Right renal cortex interstitium (tissue), 3 donors: ENCODE measurements at regions not wholly inside any gene's neighbourhood (a gene's known extent, or its start where the extent isn't known, plus 50 kb on each side); places are given as distances from the start of the nearest gene placed in this dataset.

Source experiments
- DNase-seq, 3 donors: peaks; one replicate each; pipeline ENCODE4 v3.0.0-alpha.2; 2013; ENCODE audit warnings: low read depth in 3 of 3, low spot score in 2 of 3

DNA sequence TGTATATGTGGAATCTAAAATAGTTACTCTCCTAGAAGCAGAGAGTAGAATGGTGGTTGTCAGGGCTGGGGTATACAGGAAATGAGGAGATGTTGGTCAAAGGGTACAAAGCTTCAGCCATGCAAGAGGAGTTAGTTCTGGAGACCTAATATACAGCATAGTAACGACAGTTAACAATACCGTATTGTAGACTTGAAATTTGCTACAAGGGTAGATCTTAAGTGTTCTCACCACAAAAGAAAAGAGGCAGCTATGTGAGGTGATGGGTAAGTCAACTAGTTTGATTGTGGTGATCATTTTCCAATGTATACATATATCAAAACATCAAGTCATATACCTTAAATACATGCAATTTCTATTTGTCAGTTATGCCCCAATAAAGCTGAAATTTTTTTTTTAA, 98.2 kb upstream of the CYP1B1 start:
- no peak for DNase-seq

DNA sequence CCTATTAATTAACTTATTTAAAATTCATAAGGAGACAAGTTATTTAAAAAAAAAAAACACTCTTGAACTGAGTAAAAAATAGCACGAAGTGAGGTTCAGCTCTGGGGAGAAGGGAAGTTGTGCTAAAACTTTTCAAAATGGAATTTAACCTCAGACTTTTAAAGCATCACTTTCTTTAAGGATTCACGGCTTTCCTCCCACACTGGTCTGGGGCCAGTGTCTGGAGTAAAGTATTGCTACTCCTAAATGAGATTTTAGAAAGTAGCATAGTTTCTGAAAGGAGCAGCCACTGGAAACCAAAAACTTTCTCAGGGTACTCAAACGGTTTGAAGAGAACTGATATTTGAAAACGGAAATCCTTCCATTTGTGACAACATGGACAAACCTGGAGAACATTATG, 97.7 kb upstream of the CYP1B1 start:
- no peak for DNase-seq

DNA sequence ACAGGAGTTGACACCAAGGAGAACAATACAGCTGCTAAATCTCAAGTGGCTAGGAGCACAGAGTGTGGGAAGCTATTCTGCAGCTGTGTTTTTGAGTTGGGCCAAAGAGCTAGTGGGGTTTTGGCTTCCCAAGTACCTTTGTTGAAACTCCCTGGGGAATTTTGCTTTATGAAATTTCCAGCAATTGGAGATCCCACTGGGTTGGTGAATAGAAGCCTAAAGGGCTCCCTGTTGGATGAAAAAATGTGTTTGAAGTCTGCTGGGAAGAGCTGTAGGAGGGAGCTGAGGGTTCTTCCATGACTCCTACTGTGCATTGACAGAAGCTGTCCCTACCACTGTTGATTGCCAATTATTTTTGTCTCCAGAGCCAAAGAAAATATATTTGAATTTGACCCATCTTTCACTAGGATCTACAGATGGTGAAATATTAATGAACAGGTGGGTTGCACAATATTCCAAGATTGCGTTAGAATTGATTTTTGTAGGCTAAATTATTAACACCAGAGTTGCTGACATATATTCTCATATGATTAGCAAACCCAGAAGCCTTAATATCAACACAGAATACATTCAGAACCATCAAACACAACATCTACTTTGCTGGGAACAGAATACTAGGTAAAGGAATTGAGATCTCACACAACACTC, 95.4 kb upstream of the CYP1B1 start:
- no peak for DNase-seq

DNA sequence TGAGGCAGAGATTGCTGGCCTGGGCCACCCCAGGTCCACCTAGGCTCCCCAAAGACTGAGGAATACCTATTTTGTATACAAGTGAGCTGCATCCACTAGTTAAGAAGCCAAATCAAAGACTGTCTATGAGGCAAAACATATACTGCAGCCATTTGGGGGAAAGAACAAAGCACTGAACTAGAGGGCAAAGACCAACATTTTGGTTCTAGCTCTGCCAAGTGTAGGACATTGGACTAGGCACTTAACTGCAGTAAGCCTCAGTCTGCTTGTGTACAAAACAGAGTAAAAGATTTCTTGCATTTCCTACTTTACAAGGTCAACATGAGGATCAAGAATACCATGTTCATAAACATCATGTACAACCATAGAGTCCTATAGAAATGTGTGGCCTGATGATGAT, 94.8 kb upstream of the CYP1B1 start:
- DNase-seq, result no peak

DNA sequence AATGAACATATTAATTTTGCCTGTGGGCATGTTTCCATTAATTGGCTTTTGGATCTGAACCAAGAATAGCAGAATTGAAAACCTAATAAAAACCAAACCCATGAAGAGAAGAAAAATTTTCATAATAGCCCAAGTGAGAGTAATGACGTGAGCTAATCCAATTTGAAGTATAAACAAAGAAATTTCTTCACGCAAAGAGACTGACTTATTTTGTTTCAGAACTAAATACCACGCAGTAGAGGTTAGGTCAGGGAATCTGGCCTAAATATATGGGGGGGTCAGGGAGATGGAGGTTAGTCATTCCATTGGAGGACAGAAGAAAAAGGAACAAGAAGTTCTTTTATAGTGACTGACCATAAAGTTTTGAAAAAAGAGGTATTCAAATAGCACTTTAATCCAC, 94.1 kb upstream of the CYP1B1 start:
- no peak for DNase-seq

DNA sequence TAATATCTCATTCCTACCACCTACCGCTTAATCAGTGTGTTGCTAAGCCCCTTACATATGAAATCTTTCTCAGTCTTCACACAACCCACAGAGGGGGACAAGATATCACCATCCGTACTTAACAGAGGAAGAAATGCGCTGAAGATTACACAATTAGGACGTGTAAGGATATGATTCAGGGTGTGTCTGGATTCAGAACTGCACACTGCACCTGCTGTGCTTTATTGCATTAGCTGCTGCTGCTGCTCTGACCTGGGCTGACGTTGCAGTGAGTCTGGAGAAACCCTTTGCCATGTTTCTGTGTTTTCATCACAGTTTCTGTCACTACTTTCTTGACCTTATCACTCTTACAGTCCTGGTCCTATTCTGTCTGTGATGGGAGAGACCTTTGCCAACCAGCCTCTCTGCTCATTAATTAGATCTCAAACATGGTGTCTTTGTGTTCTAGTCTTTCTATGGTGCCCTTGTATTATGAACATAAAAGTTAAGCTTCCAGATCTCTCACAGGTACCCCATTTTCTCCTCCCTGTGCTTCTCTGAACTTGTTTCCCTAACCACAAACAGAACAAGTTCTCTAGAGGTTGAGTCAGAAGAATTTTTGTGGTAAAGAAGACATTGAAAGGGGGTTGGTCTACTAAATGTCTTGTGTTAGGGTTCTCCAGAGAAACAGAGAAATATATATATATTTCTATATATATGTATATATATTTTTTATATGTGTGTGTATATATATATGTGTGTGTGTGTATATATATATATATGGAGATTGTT, 92.9 kb upstream of the CYP1B1 start:
- DNase-seq, result no peak

DNA sequence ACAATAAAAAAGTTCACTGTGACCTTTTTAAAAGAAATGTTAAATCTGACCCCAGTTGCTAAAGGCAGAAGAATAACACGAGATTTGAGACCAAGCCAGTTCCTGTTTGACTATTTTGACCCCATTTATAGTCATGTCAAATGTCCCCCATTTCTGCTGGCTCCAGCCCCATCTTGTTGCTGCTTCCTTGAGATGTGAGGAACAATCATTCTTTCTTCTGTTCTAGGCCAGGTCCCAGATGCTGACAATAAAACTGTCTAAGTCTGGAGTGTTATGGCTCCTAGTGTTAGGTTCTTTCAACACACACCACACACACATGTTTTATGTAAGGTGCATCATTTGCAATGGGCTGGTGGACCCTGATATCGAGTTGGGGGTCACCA, 92.0 kb upstream of the CYP1B1 start:
- no peak for DNase-seq

DNA sequence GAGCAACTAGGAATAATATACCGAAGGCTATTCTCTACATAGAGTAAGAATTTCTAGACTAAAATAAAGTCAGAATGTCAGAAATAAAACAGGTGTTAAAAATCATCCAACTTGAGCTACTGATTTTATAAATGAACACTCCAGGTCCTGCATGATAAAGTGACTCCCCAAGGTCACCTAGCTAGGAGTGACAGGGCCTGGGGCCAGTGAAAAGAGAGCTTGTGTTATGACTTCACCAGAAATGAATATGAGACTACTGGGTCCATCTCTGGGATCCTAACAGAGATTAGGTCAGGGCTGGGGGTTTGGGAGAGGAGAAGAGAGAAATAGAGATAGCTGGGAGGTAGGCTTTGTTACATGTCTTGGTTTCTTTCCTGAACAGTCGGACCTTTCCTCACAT, 89.7 kb upstream of the CYP1B1 start:
- no peak for DNase-seq

DNA sequence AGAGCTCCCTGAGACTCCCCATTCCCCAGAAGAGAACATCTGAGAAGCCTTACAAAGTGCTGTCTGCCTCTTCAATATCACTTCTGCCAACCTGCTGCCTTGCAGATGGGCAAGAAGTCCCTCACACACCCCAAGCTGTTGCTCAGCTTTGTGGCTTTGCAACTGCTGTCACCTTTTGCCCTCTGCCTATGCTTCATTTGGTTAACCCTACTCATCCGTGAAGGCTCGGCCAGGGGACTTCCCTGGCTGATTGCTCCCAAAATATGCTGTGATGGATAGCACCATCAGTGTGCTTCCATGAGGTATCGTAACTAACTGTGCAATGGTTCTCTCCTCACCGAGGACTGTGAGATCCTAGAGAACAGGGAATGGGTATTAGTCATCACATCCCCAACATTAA, 88.9 kb upstream of the CYP1B1 start:
- no peak for DNase-seq

DNA sequence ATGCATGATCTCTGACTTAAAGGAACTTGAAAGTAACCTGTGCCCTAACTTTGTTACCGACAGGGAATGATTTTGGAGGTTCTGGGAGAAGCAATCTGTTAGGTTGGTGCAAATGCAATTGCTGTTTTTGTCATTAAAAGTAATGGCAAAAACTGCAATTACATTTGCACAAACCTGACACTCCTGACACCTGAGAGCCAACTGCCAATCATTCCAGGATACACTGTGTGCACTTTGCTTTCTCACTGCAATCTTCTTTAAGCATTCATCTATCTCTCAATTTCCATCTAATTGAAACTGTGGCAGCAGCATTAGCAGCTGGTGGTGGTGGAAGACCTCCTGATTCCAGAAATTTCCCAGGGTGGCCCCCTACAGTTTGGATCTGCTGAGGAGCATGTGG, 87.6 kb upstream of the CYP1B1 start:
- DNase-seq, result no peak

DNA sequence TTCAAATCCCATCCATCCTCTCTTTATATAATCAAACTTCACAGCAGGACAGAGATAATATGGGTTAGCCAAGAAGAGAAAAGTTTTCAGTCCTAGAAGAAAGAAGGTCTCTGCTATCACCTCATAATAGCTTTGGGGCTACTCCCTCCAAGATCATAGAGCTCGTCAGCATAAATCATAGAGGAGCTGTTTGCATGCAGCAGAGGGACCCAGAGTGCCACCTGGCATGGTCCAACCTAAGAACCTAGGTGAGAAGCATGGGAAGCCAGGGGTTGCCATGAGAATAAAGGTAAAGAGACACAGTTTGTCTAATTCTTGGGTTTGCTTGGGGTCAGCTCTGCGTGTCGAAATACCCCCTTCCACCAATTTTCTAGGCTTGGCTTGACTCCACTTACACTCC, 87.1 kb upstream of the CYP1B1 start:
- DNase-seq, result no peak

DNA sequence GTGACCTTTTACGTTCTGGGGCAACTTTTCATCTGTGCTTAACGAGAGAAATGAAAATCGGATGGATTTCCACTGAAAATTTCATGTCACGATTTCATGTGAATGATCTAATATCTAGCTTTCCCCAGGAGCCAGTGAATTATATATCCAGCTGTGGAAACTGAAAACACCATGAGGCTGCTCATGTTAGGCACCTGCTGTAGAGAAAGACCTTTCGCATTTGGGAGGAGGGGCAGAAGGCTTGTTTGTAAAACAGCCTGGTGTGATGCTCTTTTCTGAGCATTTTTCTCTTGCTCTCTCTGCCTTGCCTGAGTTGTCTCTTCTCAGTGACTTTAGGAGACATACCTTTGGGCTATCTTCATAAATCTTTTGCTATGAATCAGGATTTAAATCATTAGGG, 84.6 kb upstream of the CYP1B1 start:
- no peak for DNase-seq

DNA sequence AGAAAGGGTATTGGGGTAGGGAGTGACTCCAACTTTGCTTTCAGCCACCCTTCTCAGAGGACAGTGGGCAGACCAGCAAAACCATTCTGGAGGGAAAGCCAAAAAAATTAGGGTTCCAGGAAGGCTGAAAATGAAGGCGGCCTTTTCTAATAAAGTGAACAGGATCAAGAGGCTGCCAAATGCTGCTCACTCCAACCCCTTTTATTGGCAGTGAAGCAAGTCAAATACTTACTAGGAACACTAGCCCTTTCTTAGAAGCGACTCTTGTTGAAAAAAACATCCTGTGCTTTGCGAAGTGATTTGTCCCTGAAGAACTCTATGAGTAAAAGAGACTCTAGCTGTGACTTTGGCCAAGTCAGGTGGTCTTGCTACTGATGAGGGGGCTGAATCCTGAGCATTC, 83.6 kb upstream of the CYP1B1 start:
- no peak for DNase-seq

DNA sequence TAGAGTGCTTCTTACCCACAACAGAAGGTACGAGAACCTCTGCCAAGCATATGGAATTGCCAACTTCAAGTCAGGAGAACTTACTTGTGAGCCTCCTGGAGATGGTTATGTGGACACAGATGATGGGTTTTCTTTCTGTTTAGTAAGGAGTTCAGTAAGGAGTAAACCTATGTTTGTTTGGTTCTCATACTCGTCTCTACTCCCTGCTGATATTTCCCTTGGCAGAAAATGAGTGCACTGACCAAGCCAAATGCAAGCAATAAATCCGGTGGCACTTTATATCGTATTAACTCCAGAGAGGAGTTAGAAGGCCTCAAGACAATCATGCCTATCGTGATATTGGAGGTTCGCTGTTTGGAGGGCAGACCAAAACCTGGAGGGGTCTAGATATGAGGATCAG, 83.2 kb upstream of the CYP1B1 start:
- no peak for DNase-seq

DNA sequence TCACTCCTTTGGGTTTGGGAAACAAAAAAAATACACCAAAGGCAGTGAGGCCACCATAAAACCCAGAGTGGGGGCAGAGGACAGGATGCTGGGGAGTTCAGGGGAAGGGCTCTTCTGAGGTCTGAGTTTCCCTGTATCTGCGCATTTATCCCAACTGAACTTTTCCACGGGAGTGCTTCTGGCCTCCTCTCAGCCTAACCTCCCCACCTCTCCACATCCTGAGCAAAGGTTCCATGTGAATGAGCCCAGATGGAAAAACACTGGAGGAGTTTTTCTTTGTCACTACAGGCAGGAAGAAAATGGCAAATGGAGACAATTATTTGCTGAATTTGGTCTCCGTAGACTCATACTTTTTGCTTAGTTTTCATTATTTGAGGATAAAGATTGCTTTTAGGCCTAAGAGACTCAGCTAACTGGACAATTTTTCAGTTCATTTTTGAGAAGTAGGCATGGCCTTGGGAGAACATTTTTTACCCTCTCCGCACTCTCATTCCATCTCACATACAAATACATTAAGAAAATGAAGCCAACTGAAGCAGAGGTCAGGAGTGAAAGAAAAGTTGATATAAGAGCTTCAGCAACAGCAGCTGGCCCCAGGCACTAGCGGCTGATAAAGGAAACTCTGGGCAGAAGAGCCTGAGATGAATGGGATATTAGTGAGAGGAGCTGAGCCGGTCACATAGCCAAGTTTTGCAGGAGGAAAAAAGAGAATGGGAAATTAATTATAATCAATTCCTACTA, 82.6 kb upstream of the CYP1B1 start:
- no peak for DNase-seq

DNA sequence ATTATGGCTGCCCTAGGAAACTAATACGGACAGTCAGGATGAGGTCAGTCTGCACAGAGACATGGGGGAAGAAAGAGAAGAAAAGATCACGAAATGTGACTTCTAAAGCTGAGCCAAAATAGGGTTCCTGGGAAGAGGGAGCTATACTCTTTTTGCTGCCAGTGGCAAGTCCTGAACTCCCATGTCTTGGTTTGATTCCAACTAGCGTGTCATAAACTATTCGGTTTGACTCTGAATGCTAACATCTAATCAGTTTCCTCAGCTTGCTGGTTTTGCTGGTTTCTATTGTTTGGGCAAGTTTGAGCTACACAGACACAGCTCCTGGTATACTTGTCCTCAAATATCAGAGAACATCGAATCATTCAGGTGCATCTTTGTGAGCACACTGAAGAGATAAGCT, 80.5 kb upstream of the CYP1B1 start:
- DNase-seq, result no peak

DNA sequence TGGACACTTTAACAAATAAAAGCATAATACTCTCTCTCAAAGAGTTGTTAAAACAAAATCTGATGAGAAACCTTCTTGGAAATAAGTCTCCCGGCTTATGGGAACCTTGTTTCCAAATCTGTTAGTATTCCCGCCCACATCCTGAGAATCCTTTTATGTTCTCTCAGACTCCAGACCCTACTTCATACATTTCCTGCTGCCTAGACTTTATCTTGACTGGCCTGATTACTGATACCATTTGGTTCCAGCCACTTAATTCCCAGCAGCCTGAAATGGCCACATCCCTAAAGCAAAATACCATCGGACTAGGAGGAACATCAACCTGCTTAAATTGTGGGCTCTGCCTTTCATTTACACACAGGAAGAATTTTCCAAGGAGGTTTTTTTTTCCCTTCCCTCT, 79.1 kb upstream of the CYP1B1 start:
- DNase-seq, result no peak

DNA sequence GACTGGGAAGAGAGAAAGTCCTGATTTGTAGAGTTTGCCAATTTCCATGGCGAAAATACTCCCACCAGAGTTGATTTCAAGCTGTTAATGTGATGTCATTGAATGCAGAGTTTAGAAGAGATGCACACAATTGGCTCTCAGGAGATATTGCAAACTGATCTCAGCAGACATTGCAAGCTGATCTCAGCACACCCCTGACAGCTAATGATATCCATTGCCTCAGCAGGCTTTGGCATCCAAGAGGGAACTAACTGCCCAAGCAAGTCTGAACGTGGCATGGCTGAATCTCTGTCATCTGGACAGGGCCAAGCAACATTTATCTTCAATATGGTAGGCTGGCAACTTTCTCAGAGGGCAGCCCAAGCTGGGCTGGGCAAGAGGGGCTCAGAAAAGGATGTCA, 78.4 kb upstream of the CYP1B1 start:
- no peak for DNase-seq

DNA sequence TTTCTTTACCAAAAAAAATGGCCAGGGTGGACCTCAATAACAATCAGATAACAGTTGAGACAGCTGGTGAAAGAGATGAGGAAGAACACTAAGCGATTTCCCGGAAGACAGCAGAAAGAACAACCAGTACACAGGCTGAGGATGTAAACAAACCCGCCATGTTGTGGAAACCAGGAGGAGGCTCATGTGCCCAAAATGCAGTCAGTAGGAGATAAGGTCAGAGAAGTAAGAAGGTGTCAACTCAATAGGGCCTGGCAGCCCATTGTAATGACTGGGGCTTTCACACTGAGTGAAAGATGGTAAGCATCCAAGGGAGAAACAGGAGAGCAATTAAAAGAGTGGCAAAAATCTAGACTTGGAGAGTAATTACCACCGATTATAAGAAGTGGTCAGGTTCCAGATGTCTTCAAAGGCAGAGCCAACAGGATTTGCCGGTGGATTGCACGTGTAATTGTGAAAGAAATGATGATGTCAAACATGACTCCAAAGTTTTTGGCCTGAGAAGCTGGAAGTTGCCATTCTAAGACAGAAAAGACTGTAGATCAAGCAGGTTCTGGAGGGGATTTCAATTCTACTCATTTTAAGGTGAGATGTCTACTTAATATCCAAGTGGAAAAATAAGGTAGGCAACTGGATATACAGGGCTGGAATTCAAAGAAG, 77.7 kb upstream of the CYP1B1 start:
- DNase-seq, result no peak

DNA sequence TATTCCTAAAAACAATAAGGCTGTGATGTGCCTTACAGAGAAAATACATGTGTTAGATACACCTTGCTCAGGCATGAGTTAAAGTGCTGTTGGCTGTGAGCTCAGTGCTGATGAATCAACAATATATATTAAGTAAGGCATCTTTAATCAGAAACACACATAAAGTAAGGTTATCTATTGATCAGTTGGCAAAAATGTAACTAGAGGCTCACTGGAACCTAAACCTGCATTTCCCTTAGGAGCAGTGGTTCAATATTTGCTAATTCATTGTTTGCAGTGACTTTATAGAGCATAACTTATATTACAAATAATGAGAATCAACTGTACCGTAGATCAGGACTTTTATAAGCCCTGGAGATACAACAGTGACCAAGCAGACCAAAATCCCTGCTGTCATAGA, 77.0 kb upstream of the CYP1B1 start:
- no peak for DNase-seq

DNA sequence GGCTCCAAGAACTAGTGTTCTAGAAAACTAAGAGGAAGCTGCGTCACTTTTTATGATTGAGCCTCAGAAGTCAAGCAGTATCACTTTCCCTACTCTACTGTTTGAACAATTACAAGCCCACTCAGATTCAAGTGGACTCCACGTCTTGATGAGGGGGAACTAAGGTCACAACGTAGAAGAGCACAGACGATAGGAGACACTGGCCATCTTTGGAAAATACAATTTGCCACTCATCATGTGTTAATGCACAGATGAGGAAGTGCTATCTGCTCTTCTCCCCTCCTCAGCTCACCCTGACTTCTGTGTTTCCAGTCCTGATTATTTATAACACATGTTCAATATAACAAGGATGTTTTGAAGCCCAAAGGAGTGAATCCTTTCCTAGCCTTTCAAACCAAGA, 76.1 kb upstream of the CYP1B1 start:
- DNase-seq, result no peak

DNA sequence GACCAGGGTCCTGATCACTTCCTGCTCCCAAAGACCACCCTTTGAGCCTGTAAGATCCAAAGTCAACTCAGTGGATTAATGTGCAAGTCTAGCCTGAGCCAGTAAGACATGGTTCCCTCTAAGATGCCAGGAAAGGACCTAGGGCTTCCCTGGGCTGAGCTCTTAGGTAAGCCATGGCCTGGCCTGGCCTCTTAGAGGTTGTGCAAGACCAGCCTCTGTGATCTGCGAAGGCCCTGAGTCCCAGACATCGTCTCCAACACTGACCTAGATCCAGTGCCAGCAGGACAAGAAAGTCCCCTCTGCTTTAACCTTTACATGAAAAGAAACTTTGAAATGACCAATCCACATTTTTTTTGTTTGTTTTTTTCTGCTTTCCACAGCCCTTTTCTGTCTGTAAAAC, 73.6 kb upstream of the CYP1B1 start:
- no peak for DNase-seq
